Activated T-cell treated with anti-CD3 and anti-CD28 coated beads, Interleukin-2, amount 50 U/mL, for 72 hours (primary cell): ENCODE measurements at regions not wholly inside any gene's neighbourhood (a gene's known extent, or its start where the extent isn't known, plus 50 kb on each side); places are given as distances from the start of the nearest gene placed in this dataset.
A peak's percentile ranks its signal among the peaks of the same experiment; 100 is the strongest.

Source experiments
- ATAC-seq, 2 donors: fragments of 150-1000 bp; cut with Tn5 transposase; replicated peaks in 1 of 2; 2 replicates each; pipeline ENCODE4 v1.10.0; 2021; ENCODE audit warnings: moderate library complexity in 2 of 2, mild to moderate bottlenecking in 1 of 2
- DNase-seq, 2 donors: peaks; one replicate each; pipeline ENCODE4 v3.0.0; 2021 to 2022; ENCODE audit warnings: mixed read lengths in 1 of 2
- H3K27ac Mint-ChIP-seq: one replicate; pipeline ENCODE4 v1.8.0; 2022; ENCODE audit warnings: mild to moderate bottlenecking, moderate library complexity, mixed read lengths
- H3K27me3 Mint-ChIP-seq: one replicate; pipeline ENCODE4 v1.8.0; 2022; ENCODE audit warnings: low read depth, mixed read lengths
- H3K36me3 Mint-ChIP-seq, 2 donors: one replicate each; pipeline ENCODE4 v1.8.0; 2022; ENCODE audit warnings: mixed read lengths in 2 of 2, mild to moderate bottlenecking in 1 of 2; ENCODE audit not compliant: insufficient read depth in 2 of 2
- H3K4me1 Mint-ChIP-seq: one replicate; pipeline ENCODE4 v1.8.0; 2022; ENCODE audit warnings: low read depth, mixed read lengths
- H3K4me3 Mint-ChIP-seq, 2 donors: one replicate each; pipeline ENCODE4 v1.8.0; 2022; ENCODE audit warnings: mild to moderate bottlenecking in 2 of 2, mixed read lengths in 2 of 2, moderate library complexity in 2 of 2
- H3K9me3 Mint-ChIP-seq, 2 donors: one replicate each; pipeline ENCODE4 v1.8.0; 2022; ENCODE audit warnings: mixed read lengths in 2 of 2

- Mint-ChIP-seq H3K4me3 (no peak overlapping the region), H3K27ac (no peak overlapping the region), H3K9me3 (peaks cover 0 to 4% of the 10 kb centered on the region in 2 donors), H3K27me3 (peaks cover 30% of the 10 kb centered on the region), H3K4me1 (no peaks in the 10 kb centered on the region), H3K36me3 (peaks cover 0 to 3% of the 10 kb centered on the region in 2 donors)
- no peak for ATAC-seq
- DNase-seq, result no peak
Observed at GRCh38 chr2:181754105-181754504, 73.8 kb upstream of the NEUROD1 start.

- peaks cover 0 to 4% of the 10 kb centered on the region in 2 donors for H3K9me3 Mint-ChIP-seq
- H3K36me3 Mint-ChIP-seq, result peaks cover 0 to 3% of the 10 kb centered on the region in 2 donors
- DNase-seq, result no peak
- no peak overlapping the region for H3K27ac Mint-ChIP-seq
- H3K4me1 Mint-ChIP-seq, result no peaks in the 10 kb centered on the region
- peak; percentile 34 to 61 for ATAC-seq
- H3K27me3 Mint-ChIP-seq, result peaks cover 27% of the 10 kb centered on the region
- no peak overlapping the region for H3K4me3 Mint-ChIP-seq
Observed at GRCh38 chr2:181755181-181755580, 74.9 kb upstream of the NEUROD1 start.

DNA sequence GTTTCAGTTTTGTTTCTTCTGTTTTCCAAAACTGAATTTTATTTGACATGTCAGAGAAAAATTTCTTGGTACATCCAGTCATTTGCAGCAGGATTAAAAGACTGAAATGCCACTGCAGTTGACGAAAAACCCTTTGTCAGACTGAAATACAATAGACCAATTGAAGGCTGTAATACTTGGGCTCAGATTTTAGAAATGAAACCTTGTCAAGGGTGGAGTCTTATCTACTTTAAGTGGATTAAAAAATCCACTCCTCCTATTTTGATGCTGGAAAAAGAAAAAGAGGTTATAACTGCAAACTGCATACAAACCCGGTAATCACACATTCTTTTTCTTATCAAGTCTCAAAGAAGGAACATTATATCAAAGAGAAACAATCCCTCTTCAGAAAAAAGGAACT lies 80.2 kb upstream of the NEUROD1 start:
- Mint-ChIP-seq H3K9me3 (peaks cover 0 to 4% of the 10 kb centered on the region in 2 donors), H3K27me3 (peaks cover 14% of the 10 kb centered on the region), H3K27ac (no peak overlapping the region), H3K4me3 (no peak overlapping the region), H3K36me3 (peaks cover 0 to 3% of the 10 kb centered on the region in 2 donors), H3K4me1 (no peaks in the 10 kb centered on the region)
- ATAC-seq (no peak), DNase-seq (no peak)

DNA sequence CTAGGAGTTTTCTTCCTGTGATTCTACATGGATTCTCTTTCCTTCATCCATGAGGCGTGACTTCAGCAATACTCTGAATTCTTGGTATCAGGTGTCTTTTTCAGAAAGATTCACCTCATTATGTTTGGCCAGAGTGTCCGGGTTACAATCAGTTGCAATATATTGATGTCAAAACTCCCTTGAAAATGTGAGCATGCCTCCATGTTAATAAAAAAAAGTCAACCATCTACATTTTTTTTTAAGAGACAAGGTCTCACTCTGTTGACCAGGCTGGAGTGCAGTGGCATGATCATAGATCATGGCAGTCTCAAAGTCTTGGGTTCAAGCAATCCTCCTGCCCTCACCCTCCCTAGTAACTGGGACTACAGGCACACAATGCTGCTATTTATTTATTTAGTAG lies 80.9 kb upstream of the NEUROD1 start:
- peaks cover 0 to 3% of the 10 kb centered on the region in 2 donors for H3K36me3 Mint-ChIP-seq
- DNase-seq, result no peak
- no peak overlapping the region for H3K4me3 Mint-ChIP-seq
- H3K9me3 Mint-ChIP-seq, result peaks cover 0 to 4% of the 10 kb centered on the region in 2 donors
- no peaks in the 10 kb centered on the region for H3K4me1 Mint-ChIP-seq
- no peak overlapping the region for H3K27ac Mint-ChIP-seq
- peaks cover 9% of the 10 kb centered on the region for H3K27me3 Mint-ChIP-seq
- ATAC-seq, result no peak

DNA sequence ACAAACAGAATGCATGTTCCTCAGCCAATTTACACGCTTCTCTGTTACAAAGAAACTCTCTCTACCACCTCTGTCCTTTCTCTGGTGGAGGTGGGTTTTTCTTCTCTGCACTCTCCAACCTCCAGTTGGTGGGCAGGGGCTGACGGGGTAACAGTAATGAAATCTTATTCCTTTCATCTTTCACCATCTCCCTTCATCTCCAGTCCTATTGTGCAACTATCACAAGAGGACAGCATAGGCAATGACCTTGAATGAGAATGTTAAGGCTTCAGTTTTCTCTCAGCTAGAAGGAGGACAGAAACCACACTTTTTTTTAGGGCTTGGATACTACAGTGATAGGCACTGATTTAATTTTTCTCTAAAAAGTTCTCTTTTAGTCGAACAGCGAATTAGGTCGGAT lies 81.7 kb upstream of the NEUROD1 start:
- Mint-ChIP-seq H3K9me3 (peaks cover 0 to 4% of the 10 kb centered on the region in 2 donors), H3K27me3 (peaks cover 7% of the 10 kb centered on the region), H3K27ac (no peak overlapping the region), H3K4me3 (no peak overlapping the region), H3K36me3 (peaks cover 0 to 3% of the 10 kb centered on the region in 2 donors), H3K4me1 (no peaks in the 10 kb centered on the region)
- DNase-seq (no peak), ATAC-seq (no peak)

DNA sequence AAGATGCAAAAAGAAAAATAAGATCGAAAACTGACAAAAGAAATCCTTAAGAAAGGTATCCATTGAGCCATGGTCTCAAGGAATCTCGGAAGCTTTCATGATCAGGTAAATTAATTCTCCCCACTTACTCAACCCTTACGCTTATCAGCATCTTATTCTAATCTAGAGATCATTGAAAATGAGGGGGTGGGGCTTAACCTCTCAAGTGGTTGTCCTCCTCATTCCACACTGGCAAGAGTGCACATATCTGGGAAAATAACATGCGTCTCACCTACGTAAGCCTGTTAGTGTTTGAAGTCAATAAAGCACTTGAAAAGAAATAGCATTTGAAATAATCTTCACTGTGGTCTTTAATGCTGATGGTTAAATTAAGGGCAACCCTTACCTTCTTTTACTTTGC lies 82.5 kb upstream of the NEUROD1 start:
- H3K27me3 Mint-ChIP-seq, result peaks cover 7% of the 10 kb centered on the region
- H3K4me1 Mint-ChIP-seq, result no peaks in the 10 kb centered on the region
- peaks cover 0 to 3% of the 10 kb centered on the region in 2 donors for H3K36me3 Mint-ChIP-seq
- DNase-seq, result no peak
- H3K4me3 Mint-ChIP-seq, result no peak overlapping the region
- H3K9me3 Mint-ChIP-seq, result peaks cover 0 to 4% of the 10 kb centered on the region in 2 donors
- no peak for ATAC-seq
- no peak overlapping the region for H3K27ac Mint-ChIP-seq

DNA sequence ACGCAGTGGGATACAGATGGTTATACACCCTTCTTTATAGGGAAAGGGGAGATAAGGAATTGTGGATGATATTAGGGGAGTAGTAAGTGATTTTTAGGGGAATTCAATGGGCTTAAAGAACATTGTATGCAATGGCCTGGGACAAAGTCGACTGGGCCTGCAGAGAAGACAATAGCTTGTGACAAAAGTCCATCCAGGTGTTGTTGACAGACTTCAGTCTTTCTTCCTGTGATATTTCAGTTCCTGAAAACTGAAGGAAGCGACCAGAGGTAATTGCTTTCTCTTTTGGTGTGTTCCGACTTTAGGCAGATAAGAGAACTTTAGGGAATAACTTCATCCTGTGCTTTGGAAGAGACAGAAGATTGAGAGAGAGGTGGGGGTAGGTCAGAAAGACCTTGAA lies 83.1 kb upstream of the NEUROD1 start:
- Mint-ChIP-seq H3K4me1 (no peaks in the 10 kb centered on the region), H3K27ac (no peak overlapping the region), H3K27me3 (peaks cover 7% of the 10 kb centered on the region), H3K9me3 (peaks cover 0 to 4% of the 10 kb centered on the region in 2 donors), H3K4me3 (no peak overlapping the region), H3K36me3 (peaks cover 0 to 3% of the 10 kb centered on the region in 2 donors)
- DNase-seq, result no peak
- ATAC-seq, result no peak

DNA sequence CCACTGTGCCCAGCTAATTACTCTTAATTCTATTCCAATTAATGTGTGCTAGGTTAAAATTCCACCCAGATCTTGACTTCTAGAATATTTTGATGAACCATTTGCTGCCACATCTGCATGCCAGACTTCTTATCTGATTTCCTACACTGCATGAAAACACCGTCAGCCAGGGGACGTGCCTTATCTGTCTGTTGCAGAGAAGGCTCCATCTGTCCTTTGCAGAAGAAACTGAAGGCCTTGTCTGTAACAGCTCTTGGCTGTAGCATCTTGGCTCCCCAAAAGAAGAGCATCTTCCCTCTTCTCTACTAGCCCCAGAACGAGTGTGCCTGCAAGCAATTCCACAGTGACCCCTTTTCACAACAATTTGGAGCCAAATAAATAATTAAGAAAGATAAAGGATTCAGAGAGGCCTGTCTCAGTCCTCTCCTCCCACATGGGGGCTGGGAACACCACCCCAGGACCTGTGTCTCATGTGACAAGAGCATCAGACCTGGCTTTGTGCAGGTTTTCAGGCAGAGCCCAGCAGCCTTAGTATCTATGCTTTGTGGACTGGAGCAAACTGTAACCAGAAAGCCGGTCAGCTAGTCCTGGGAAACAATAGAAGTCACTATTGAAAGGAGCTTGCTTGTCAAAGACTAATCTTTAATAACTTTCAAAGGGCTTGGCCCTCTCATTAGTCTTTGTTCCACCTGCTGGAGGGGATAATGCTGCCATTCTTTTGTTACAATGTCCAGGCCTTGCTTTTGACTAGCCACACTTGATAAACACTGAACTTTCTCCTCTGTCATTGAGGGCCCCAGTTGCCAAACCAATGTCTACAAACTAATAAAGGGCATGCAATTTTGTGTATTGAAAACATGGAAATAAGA lies 84.0 kb upstream of the NEUROD1 start:
- ATAC-seq (no peak), DNase-seq (no peak)
- Mint-ChIP-seq H3K27ac (no peak overlapping the region), H3K27me3 (no peaks in the 10 kb centered on the region), H3K4me1 (no peaks in the 10 kb centered on the region), H3K36me3 (no peaks in the 10 kb centered on the region), H3K9me3 (no peaks in the 10 kb centered on the region), H3K4me3 (no peak overlapping the region)

- H3K27ac Mint-ChIP-seq, result no peak overlapping the region
- H3K9me3 Mint-ChIP-seq, result no peaks in the 10 kb centered on the region
- H3K4me1 Mint-ChIP-seq, result no peaks in the 10 kb centered on the region
- DNase-seq (no peak), ATAC-seq (no peak)
- H3K4me3 Mint-ChIP-seq, result no peak overlapping the region
- H3K36me3 Mint-ChIP-seq, result no peaks in the 10 kb centered on the region
- H3K27me3 Mint-ChIP-seq, result no peaks in the 10 kb centered on the region
Observed at GRCh38 chr2:181766129-181766528, 85.8 kb upstream of the NEUROD1 start.

DNA sequence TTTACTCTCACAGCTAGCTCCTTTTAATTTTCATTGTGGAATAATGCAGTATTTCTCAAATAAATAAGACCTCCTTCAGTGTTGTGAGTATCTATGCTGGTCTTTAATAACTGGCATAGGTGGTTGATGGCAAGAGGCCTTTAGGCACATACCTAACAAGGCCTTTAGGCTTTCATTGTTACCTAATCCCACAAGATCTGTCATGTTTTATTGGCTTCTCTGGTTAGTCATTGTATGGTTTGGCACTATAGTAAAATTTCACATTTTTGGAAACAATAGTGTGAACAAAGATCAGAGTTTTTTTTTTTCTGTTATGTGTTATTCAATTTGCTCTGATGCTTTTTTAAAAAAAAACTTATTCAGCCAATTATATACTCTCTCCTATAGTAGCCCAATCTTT lies 89.8 kb upstream of the NEUROD1 start:
- ATAC-seq (no peak), DNase-seq (no peak)
- Mint-ChIP-seq H3K9me3 (peaks cover 0 to 2% of the 10 kb centered on the region in 2 donors), H3K4me1 (peaks cover 3% of the 10 kb centered on the region), H3K4me3 (no peak overlapping the region), H3K36me3 (no peaks in the 10 kb centered on the region), H3K27ac (no peak overlapping the region), H3K27me3 (no peaks in the 10 kb centered on the region)

DNA sequence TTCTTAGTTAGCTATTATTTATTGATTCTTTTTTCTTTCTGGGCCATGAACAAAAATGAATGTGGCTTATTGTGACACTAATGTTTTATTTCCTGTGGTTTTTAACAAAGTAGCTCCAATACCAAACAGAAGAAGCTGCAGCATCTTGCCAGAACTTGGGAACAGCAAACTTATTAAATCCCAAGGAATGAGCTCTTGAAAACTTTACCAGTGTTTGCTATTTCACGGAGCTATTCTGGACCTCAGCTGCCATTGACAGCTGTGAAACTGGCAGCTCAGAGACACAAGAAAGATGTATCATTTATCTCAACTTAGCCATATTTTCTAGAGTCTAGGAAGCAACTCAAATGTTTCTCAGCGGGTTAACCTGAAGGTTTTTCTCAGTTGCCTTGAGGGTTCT lies 91.0 kb upstream of the NEUROD1 start:
- Mint-ChIP-seq H3K36me3 (no peaks in the 10 kb centered on the region), H3K4me1 (peaks cover 5% of the 10 kb centered on the region)
- ATAC-seq, result no peak

GRCh38 chr2:181772334-181772733 lies 92.0 kb upstream of the NEUROD1 start:
- H3K4me3 Mint-ChIP-seq, result no peak overlapping the region
- ATAC-seq (no peak), DNase-seq (no peak)
- peaks cover 5% of the 10 kb centered on the region for H3K4me1 Mint-ChIP-seq
- no peak overlapping the region for H3K27ac Mint-ChIP-seq
- no peaks in the 10 kb centered on the region for H3K36me3 Mint-ChIP-seq
- H3K9me3 Mint-ChIP-seq, result peaks cover 0 to 2% of the 10 kb centered on the region in 2 donors
- no peaks in the 10 kb centered on the region for H3K27me3 Mint-ChIP-seq

More for the DNA sequence above, 91.0 kb upstream of the NEUROD1 start:
- Mint-ChIP-seq H3K9me3 (peaks cover 0 to 2% of the 10 kb centered on the region in 2 donors), H3K4me3 (no peak overlapping the region), H3K27ac (no peak overlapping the region), H3K27me3 (no peaks in the 10 kb centered on the region)
- DNase-seq, result no peak

DNA sequence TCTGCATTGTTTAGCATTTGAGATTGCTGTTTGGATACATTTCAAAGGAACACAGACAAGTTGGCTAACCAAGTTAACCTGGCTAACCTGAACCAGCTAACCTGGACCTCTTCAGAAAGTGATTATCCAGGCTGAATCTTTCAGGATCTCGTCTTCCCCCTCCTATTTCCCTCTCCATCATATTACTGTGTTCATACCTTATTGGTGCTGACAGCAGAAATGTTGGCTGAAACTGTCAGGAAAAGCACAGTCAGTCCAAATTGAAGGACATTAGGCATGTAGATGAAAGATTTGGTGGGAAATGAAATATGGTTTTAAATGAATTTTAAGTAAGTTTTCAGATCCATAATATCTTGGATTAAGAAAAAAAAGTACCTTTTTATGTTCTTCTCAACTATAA lies 92.5 kb upstream of the NEUROD1 start:
- Mint-ChIP-seq H3K36me3 (no peaks in the 10 kb centered on the region), H3K27me3 (no peaks in the 10 kb centered on the region), H3K9me3 (peaks cover 0 to 2% of the 10 kb centered on the region in 2 donors), H3K27ac (no peak overlapping the region), H3K4me3 (no peak overlapping the region), H3K4me1 (peaks cover 5% of the 10 kb centered on the region)
- DNase-seq (no peak), ATAC-seq (no peak)

DNA sequence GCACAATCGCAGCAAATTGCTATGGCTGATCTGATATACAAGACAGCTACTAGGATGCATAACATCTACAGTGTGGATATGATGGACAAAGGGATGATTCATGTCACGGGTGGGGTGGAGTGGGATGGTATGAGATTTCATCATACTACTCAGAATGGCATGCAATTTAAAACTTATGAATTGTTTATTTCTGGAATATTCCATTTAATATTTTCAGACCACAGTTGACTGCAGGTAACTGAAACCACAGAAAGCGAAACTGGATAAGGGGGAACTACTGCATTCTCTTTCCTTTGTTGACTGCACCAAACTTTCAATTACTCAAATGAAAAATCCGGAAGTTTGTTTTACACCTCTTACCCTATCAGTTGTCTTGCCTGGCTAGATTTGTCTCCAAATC lies 94.4 kb upstream of the NEUROD1 start:
- Mint-ChIP-seq H3K27ac (no peak overlapping the region), H3K4me1 (peaks cover 5% of the 10 kb centered on the region), H3K27me3 (no peaks in the 10 kb centered on the region), H3K36me3 (no peaks in the 10 kb centered on the region), H3K4me3 (no peak overlapping the region), H3K9me3 (peaks cover 0 to 2% of the 10 kb centered on the region in 2 donors)
- DNase-seq (no peak), ATAC-seq (no peak)
